ENCODE measurements at regions not wholly inside any gene's neighbourhood (a gene's known extent, or its start where the extent isn't known, plus 50 kb on each side); places are given as distances from the start of the nearest gene placed in this dataset.

- CTCF ChIA-PET, result no interaction called here
- POLR2A ChIA-PET, result no interaction called here
- peaks cover 11 to 34% (median 24%) of the 10 kb centered on the region in 5 donors for H3K9me3 Mint-ChIP-seq
These were observed 168.0 kb downstream of the PRDM9 start for GRCh38 chr5:23675456-23675855.

GRCh38 chr5:23677996-23678395 is 170.6 kb downstream of the PRDM9 start:
- Mint-ChIP-seq H3K9me3 (peaks cover 9 to 35% (median 22%) of the 10 kb centered on the region in 5 donors), H3K27me3 (no peaks in the 10 kb centered on the region), H3K4me3 (no peak overlapping the region), H3K4me1 (no peaks in the 10 kb centered on the region), H3K36me3 (no peaks in the 10 kb centered on the region), H3K27ac (no peak overlapping the region)
- H3K4me1 ChIP-seq (ENCODE audit: insufficient read depth, low read length), result no peaks in the 10 kb centered on the region
- no peaks in the 10 kb centered on the region for H3K9me3 ChIP-seq (ENCODE audit: low read length)
- ChIA-PET POLR2A (no interaction called here), CTCF (no interaction called here)
- no peaks in the 10 kb centered on the region for H3K27me3 ChIP-seq (ENCODE audit: insufficient read depth, low read length, poor library complexity, severe bottlenecking)
- H3K4me3 ChIP-seq (ENCODE audit: low read length), result no peak overlapping the region
- no peak for DNase-seq
- no peaks in the 10 kb centered on the region for H3K36me3 ChIP-seq (ENCODE audit: insufficient read depth, low read length)
- no peak overlapping the region for H3K27ac ChIP-seq (ENCODE audit: low read depth, low read length)

More at GRCh38 chr5:23675456-23675855, 168.0 kb downstream of the PRDM9 start:
- no peak overlapping the region for H3K27ac Mint-ChIP-seq
- Histone ChIP-seq H3K9me3 (ENCODE audit: low read length) (no peaks in the 10 kb centered on the region), H3K27ac (ENCODE audit: low read depth, low read length) (no peak overlapping the region), H3K27me3 (ENCODE audit: insufficient read depth, low read length, poor library complexity, severe bottlenecking) (no peaks in the 10 kb centered on the region), H3K4me1 (ENCODE audit: insufficient read depth, low read length) (no peaks in the 10 kb centered on the region), H3K4me3 (ENCODE audit: low read length) (no peak overlapping the region), H3K36me3 (ENCODE audit: insufficient read depth, low read length) (no peaks in the 10 kb centered on the region)
- H3K27me3 Mint-ChIP-seq, result no peaks in the 10 kb centered on the region
- no peak overlapping the region for H3K4me3 Mint-ChIP-seq
- H3K4me1 Mint-ChIP-seq, result no peaks in the 10 kb centered on the region
- H3K36me3 Mint-ChIP-seq, result peaks cover 0 to 1% (median 0%) of the 10 kb centered on the region in 3 donors
- no peak for DNase-seq

- Mint-ChIP-seq H3K36me3 (no peaks in the 10 kb centered on the region), H3K4me3 (no peak overlapping the region), H3K27me3 (no peaks in the 10 kb centered on the region), H3K27ac (no peak overlapping the region), H3K4me1 (no peaks in the 10 kb centered on the region), H3K9me3 (peaks cover 9 to 32% (median 19%) of the 10 kb centered on the region in 5 donors)
- Histone ChIP-seq H3K4me1 (ENCODE audit: insufficient read depth, low read length) (no peaks in the 10 kb centered on the region), H3K9me3 (ENCODE audit: low read length) (no peaks in the 10 kb centered on the region), H3K4me3 (ENCODE audit: low read length) (no peak overlapping the region), H3K27me3 (ENCODE audit: insufficient read depth, low read length, poor library complexity, severe bottlenecking) (no peaks in the 10 kb centered on the region), H3K36me3 (ENCODE audit: insufficient read depth, low read length) (no peaks in the 10 kb centered on the region), H3K27ac (ENCODE audit: low read depth, low read length) (no peak overlapping the region)
- ChIA-PET CTCF (no interaction called here), POLR2A (no interaction called here)
- DNase-seq, result no peak
These were observed 176.7 kb downstream of the PRDM9 start for GRCh38 chr5:23684103-23684502.

GRCh38 chr5:23703940-23704855 is 196.8 kb downstream of the PRDM9 start:
- Mint-ChIP-seq H3K27ac (no peak overlapping the region), H3K27me3 (no peaks in the 10 kb centered on the region), H3K9me3 (peaks cover 5 to 27% (median 10%) of the 10 kb centered on the region in 5 donors), H3K4me3 (no peak overlapping the region), H3K36me3 (no peaks in the 10 kb centered on the region), H3K4me1 (no peaks in the 10 kb centered on the region)
- H3K27me3 ChIP-seq (ENCODE audit: insufficient read depth, low read length, poor library complexity, severe bottlenecking), result no peaks in the 10 kb centered on the region
- no peak overlapping the region for H3K4me3 ChIP-seq (ENCODE audit: low read length)
- H3K27ac ChIP-seq (ENCODE audit: low read depth, low read length), result no peak overlapping the region
- no peaks in the 10 kb centered on the region for H3K9me3 ChIP-seq (ENCODE audit: low read length)
- ChIA-PET CTCF (no interaction called here), POLR2A (no interaction called here)
- no peaks in the 10 kb centered on the region for H3K36me3 ChIP-seq (ENCODE audit: insufficient read depth, low read length)
- H3K4me1 ChIP-seq (ENCODE audit: insufficient read depth, low read length), result no peaks in the 10 kb centered on the region
- no peak for DNase-seq

- Histone ChIP-seq H3K4me3 (ENCODE audit: low read length) (no peak overlapping the region), H3K4me1 (ENCODE audit: insufficient read depth, low read length) (no peaks in the 10 kb centered on the region), H3K27ac (ENCODE audit: low read depth, low read length) (no peak overlapping the region), H3K27me3 (ENCODE audit: insufficient read depth, low read length, poor library complexity, severe bottlenecking) (no peaks in the 10 kb centered on the region), H3K9me3 (ENCODE audit: low read length) (no peaks in the 10 kb centered on the region), H3K36me3 (ENCODE audit: insufficient read depth, low read length) (no peaks in the 10 kb centered on the region)
- no peak overlapping the region for H3K4me3 Mint-ChIP-seq
- ChIA-PET POLR2A (no interaction called here), CTCF (no interaction called here)
- H3K9me3 Mint-ChIP-seq, result peaks cover 3 to 48% (median 13%) of the 10 kb centered on the region in 5 donors
- no peaks in the 10 kb centered on the region for H3K4me1 Mint-ChIP-seq
- no peak for DNase-seq
- no peaks in the 10 kb centered on the region for H3K27me3 Mint-ChIP-seq
- no peak overlapping the region for H3K27ac Mint-ChIP-seq
- H3K36me3 Mint-ChIP-seq, result no peaks in the 10 kb centered on the region
These were observed 210.1 kb downstream of the PRDM9 start for GRCh38 chr5:23717486-23717885.

- no peak for DNase-seq
- ChIA-PET POLR2A (no interaction called here), CTCF (no interaction called here)
- H3K27me3 Mint-ChIP-seq, result no peaks in the 10 kb centered on the region
- H3K27me3 ChIP-seq (ENCODE audit: insufficient read depth, low read length, poor library complexity, severe bottlenecking), result no peaks in the 10 kb centered on the region
- H3K27ac Mint-ChIP-seq, result no peak overlapping the region
- H3K36me3 ChIP-seq (ENCODE audit: insufficient read depth, low read length), result no peaks in the 10 kb centered on the region
- H3K9me3 ChIP-seq (ENCODE audit: low read length), result no peaks in the 10 kb centered on the region
- no peaks in the 10 kb centered on the region for H3K36me3 Mint-ChIP-seq
- H3K4me1 Mint-ChIP-seq, result no peaks in the 10 kb centered on the region
- peaks cover 8 to 46% (median 12%) of the 10 kb centered on the region in 5 donors for H3K9me3 Mint-ChIP-seq
- H3K4me1 ChIP-seq (ENCODE audit: insufficient read depth, low read length), result no peaks in the 10 kb centered on the region
- no peak overlapping the region for H3K27ac ChIP-seq (ENCODE audit: low read depth, low read length)
- H3K4me3 ChIP-seq (ENCODE audit: low read length), result no peak overlapping the region
- no peak overlapping the region for H3K4me3 Mint-ChIP-seq
These were observed 211.2 kb downstream of the PRDM9 start for GRCh38 chr5:23718564-23718963.

GRCh38 chr5:23721336-23721735 is 213.9 kb downstream of the PRDM9 start:
- CTCF ChIA-PET, result no interaction called here

GRCh38 chr5:23727271-23727670 is 219.9 kb downstream of the PRDM9 start:
- POLR2A ChIA-PET, result no interaction called here
- no peaks in the 10 kb centered on the region for H3K4me1 ChIP-seq (ENCODE audit: insufficient read depth, low read length)
- no peak for DNase-seq
- H3K27ac ChIP-seq (ENCODE audit: low read depth, low read length), result no peak overlapping the region
- Mint-ChIP-seq H3K4me1 (no peaks in the 10 kb centered on the region), H3K27me3 (no peaks in the 10 kb centered on the region), H3K27ac (no peak overlapping the region), H3K9me3 (peaks cover 9 to 29% (median 17%) of the 10 kb centered on the region in 5 donors), H3K36me3 (no peaks in the 10 kb centered on the region), H3K4me3 (no peak overlapping the region)
- CTCF ChIA-PET, result no interaction called here
- no peak overlapping the region for H3K4me3 ChIP-seq (ENCODE audit: low read length)
- H3K9me3 ChIP-seq (ENCODE audit: low read length), result peaks cover 4% of the 10 kb centered on the region
- no peaks in the 10 kb centered on the region for H3K27me3 ChIP-seq (ENCODE audit: insufficient read depth, low read length, poor library complexity, severe bottlenecking)
- no peaks in the 10 kb centered on the region for H3K36me3 ChIP-seq (ENCODE audit: insufficient read depth, low read length)

More at GRCh38 chr5:23721336-23721735, 213.9 kb downstream of the PRDM9 start:
- H3K9me3 Mint-ChIP-seq, result peaks cover 8 to 26% (median 13%) of the 10 kb centered on the region in 5 donors
- no peaks in the 10 kb centered on the region for H3K36me3 Mint-ChIP-seq
- H3K36me3 ChIP-seq (ENCODE audit: insufficient read depth, low read length), result no peaks in the 10 kb centered on the region
- no peaks in the 10 kb centered on the region for H3K27me3 ChIP-seq (ENCODE audit: insufficient read depth, low read length, poor library complexity, severe bottlenecking)
- H3K9me3 ChIP-seq (ENCODE audit: low read length), result no peaks in the 10 kb centered on the region
- no peaks in the 10 kb centered on the region for H3K27me3 Mint-ChIP-seq
- POLR2A ChIA-PET, result no interaction called here
- no peaks in the 10 kb centered on the region for H3K4me1 ChIP-seq (ENCODE audit: insufficient read depth, low read length)
- H3K4me3 ChIP-seq (ENCODE audit: low read length), result no peak overlapping the region
- DNase-seq, result no peak
- no peak overlapping the region for H3K27ac ChIP-seq (ENCODE audit: low read depth, low read length)
- no peak overlapping the region for H3K27ac Mint-ChIP-seq
- H3K4me1 Mint-ChIP-seq, result no peaks in the 10 kb centered on the region
- no peak overlapping the region for H3K4me3 Mint-ChIP-seq

Measured in CD8-positive, alpha-beta memory T cell (primary cell).